H9 (cell line): ENCODE measurements at regions not wholly inside any gene's neighbourhood (a gene's known extent, or its start where the extent isn't known, plus 50 kb on each side); places are given as distances from the start of the nearest gene placed in this dataset.

Experiments
- DNase-seq: peaks from one replicate; pipeline ENCODE4 v3.0.0-alpha.2; 2017
- H2AFZ ChIP-seq: one replicate; pipeline ENCODE4 v1.6.1; 2013; ENCODE audit warnings: mild to moderate bottlenecking, low read length, control low read depth, moderate library complexity
- H2AK5ac ChIP-seq: 2 replicates; pipeline ENCODE4 v1.6.1; 2013; ENCODE audit warnings: low read length, control low read depth, mixed read lengths; ENCODE audit not compliant: insufficient read length
- H2BK120ac ChIP-seq: one replicate; pipeline ENCODE4 v1.6.1; 2013; ENCODE audit warnings: low read depth, mild to moderate bottlenecking, low read length, control low read depth, inconsistent platforms; ENCODE audit not compliant: poor library complexity, severe bottlenecking
- H2BK12ac ChIP-seq: 2 replicates; pipeline ENCODE4 v1.6.1; 2013; ENCODE audit warnings: low read length, control low read depth, mixed read lengths, low read depth; ENCODE audit not compliant: insufficient read length
- H2BK15ac ChIP-seq: 2 replicates; pipeline ENCODE4 v1.6.1; 2013; ENCODE audit warnings: low read depth, low read length, control low read depth
- H2BK20ac ChIP-seq: one replicate; pipeline ENCODE4 v1.6.1; 2013; ENCODE audit warnings: low read depth, mild to moderate bottlenecking, low read length, control low read depth, inconsistent platforms; ENCODE audit not compliant: poor library complexity, severe bottlenecking
- H2BK5ac ChIP-seq: 2 replicates; pipeline ENCODE4 v1.6.1; 2013; ENCODE audit warnings: low read length, control low read depth, mixed read lengths; ENCODE audit not compliant: insufficient read length
- H3K14ac ChIP-seq: 2 replicates; pipeline ENCODE4 v1.6.1; 2013; ENCODE audit warnings: low read length, control low read depth; ENCODE audit not compliant: insufficient read depth
- H3K18ac ChIP-seq: 2 replicates; pipeline ENCODE4 v1.6.1; 2013; ENCODE audit warnings: low read depth, mild to moderate bottlenecking, mixed read lengths, low read length, control low read depth; ENCODE audit not compliant: insufficient read length
- H3K23ac ChIP-seq: 2 replicates; pipeline ENCODE4 v1.6.1; 2013; ENCODE audit warnings: low read length, control low read depth, mixed read lengths, low read depth; ENCODE audit not compliant: insufficient read length
- H3K23me2 ChIP-seq: 2 replicates; pipeline ENCODE4 v1.6.1; 2013; ENCODE audit warnings: low read depth, mild to moderate bottlenecking, mixed read lengths, low read length, control low read depth; ENCODE audit not compliant: insufficient read length, poor library complexity, severe bottlenecking
- H3K27ac ChIP-seq: 2 replicates; pipeline ENCODE4 v1.5.1; 2013; ENCODE audit warnings: low read length, control low read depth, mixed read lengths, low read depth; ENCODE audit not compliant: insufficient read length
- H3K27me3 ChIP-seq: 2 replicates; pipeline ENCODE4 v1.6.1; 2013; ENCODE audit warnings: low read length, control low read depth, inconsistent platforms; ENCODE audit not compliant: insufficient read depth
- H3K4ac ChIP-seq: 2 replicates; pipeline ENCODE4 v1.6.1; 2013; ENCODE audit warnings: low read depth, mild to moderate bottlenecking, control low read depth, inconsistent platforms, low read length, moderate library complexity
- H3K4me1 ChIP-seq: 2 replicates; pipeline ENCODE4 v1.6.1; 2013; ENCODE audit warnings: low read length, control low read depth, inconsistent platforms; ENCODE audit not compliant: insufficient read depth
- H3K4me2 ChIP-seq: 2 replicates; pipeline ENCODE4 v1.6.1; 2013; ENCODE audit warnings: low read length, control low read depth, mixed read lengths; ENCODE audit not compliant: insufficient read length, insufficient read depth
- H3K56ac ChIP-seq: 2 replicates; pipeline ENCODE4 v1.6.1; 2013; ENCODE audit warnings: low read depth, mild to moderate bottlenecking, mixed read lengths, low read length, control low read depth; ENCODE audit not compliant: insufficient read length
- H3K79me1 ChIP-seq: 2 replicates; pipeline ENCODE4 v1.6.1; 2013; ENCODE audit warnings: low read depth, mild to moderate bottlenecking, moderate library complexity, low read length, control low read depth, inconsistent platforms; ENCODE audit not compliant: insufficient read depth, poor library complexity, severe bottlenecking
- H3K79me2 ChIP-seq: 2 replicates; pipeline ENCODE4 v1.6.1; 2013; ENCODE audit warnings: low read length, control low read depth, inconsistent platforms; ENCODE audit not compliant: insufficient read depth
- H3K9ac ChIP-seq: 2 replicates; pipeline ENCODE4 v1.6.1; 2013; ENCODE audit warnings: low read length, control low read depth, mixed read lengths; ENCODE audit not compliant: insufficient read length; ENCODE audit errors: extremely low read depth
- H3K9me3 ChIP-seq: one replicate; pipeline ENCODE4 v1.6.1; 2013; ENCODE audit warnings: low read depth, low read length, inconsistent platforms; ENCODE audit not compliant: control insufficient read depth
- H3T11ph ChIP-seq: one replicate; pipeline ENCODE4 v1.6.1; 2013; ENCODE audit warnings: mild to moderate bottlenecking, low read length, control low read depth, inconsistent platforms
- H4K20me1 ChIP-seq: one replicate; pipeline ENCODE4 v1.6.1; 2013; ENCODE audit not compliant: control insufficient read depth, insufficient read length, insufficient read depth
- H4K5ac ChIP-seq: 2 replicates; pipeline ENCODE4 v1.6.1; 2013; ENCODE audit warnings: low read depth, mild to moderate bottlenecking, mixed read lengths, low read length, control low read depth; ENCODE audit not compliant: insufficient read length
- H4K8ac ChIP-seq: replicated peaks from 2 replicates; pipeline ENCODE4 v1.6.1; 2013; ENCODE audit warnings: low read length, control low read depth, mixed read lengths, low read depth; ENCODE audit not compliant: insufficient read length
- H4K91ac ChIP-seq: 2 replicates; pipeline ENCODE4 v1.6.1; 2013; ENCODE audit warnings: low read depth, mild to moderate bottlenecking, moderate library complexity, mixed read lengths, low read length, control low read depth; ENCODE audit not compliant: insufficient read length
- H3K27ac Mint-ChIP-seq, 3 experiments: 2 replicates in 2 of 3; 3 replicates in 1 of 3; pipeline ENCODE4 v1.8.0; 2020 to 2021; ENCODE audit warnings: mixed read lengths in 3 of 3, mild to moderate bottlenecking in 1 of 3, moderate library complexity in 1 of 3
- H3K27me3 Mint-ChIP-seq: 2 replicates; pipeline ENCODE4 v1.8.0; 2021; ENCODE audit warnings: low read depth, mild to moderate bottlenecking, moderate library complexity, mixed read lengths
- H3K36me3 Mint-ChIP-seq, 3 experiments: 2 replicates in 2 of 3; 3 replicates in 1 of 3; pipeline ENCODE4 v1.8.0; 2020 to 2021; ENCODE audit warnings: low read depth in 3 of 3, mixed read lengths in 3 of 3; ENCODE audit not compliant: insufficient read depth in 1 of 3
- H3K4me1 Mint-ChIP-seq, 2 experiments: 2 replicates each; pipeline ENCODE4 v1.8.0; 2020; ENCODE audit warnings: mixed read lengths in 2 of 2
- H3K4me3 Mint-ChIP-seq, 2 experiments: 2 replicates in 1 of 2; 3 replicates in 1 of 2; pipeline ENCODE4 v1.8.0; 2020 to 2021; ENCODE audit warnings: mild to moderate bottlenecking in 2 of 2, mixed read lengths in 2 of 2, moderate library complexity in 1 of 2
- H3K9me3 Mint-ChIP-seq, 2 experiments: 2 replicates in 1 of 2; 3 replicates in 1 of 2; pipeline ENCODE4 v1.8.0; 2020; ENCODE audit warnings: mild to moderate bottlenecking in 2 of 2, mixed read lengths in 2 of 2, moderate library complexity in 1 of 2
- CTCF ChIP-seq: fragments of 200-600 bp; sonication (generic); conservative IDR thresholded peaks from 3 replicates; pipeline ENCODE4 v1.8.0; 2021; ENCODE audit warnings: antibody characterized with exemption, mild to moderate bottlenecking
- WGBS: extraction: QIAGEN DNeasy Blood & Tissue Kit; methylation state at CpG from one replicate; pipeline ENCODE4 v1.1.7; 2013; ENCODE audit warnings: missing lambda C conversion rate, low lambda C conversion rate, mixed read lengths; ENCODE audit not compliant: insufficient read length; ENCODE audit errors: extremely low coverage; 5-methylcytosine and 5-hydroxymethylcytosine counted together

GRCh38 chr14:42523666-42524065 lies 917.0 kb downstream of the LRFN5 start:
- Histone ChIP-seq H4K91ac (no peak overlapping the region), H3K9ac (no peak overlapping the region), H4K8ac (no peak overlapping the region), H3K79me1 (no peaks in the 10 kb centered on the region), H2BK20ac (no peak overlapping the region), H3K56ac (no peak overlapping the region), H3K79me2 (no peaks in the 10 kb centered on the region), H3K18ac (no peak overlapping the region), H3K23me2 (no peaks in the 10 kb centered on the region), H3K14ac (no peak overlapping the region), H2AFZ (no peak overlapping the region), H3K23ac (no peak overlapping the region), H2BK12ac (no peak overlapping the region), H3K4me2 (no peak overlapping the region), H3K9me3 (no peaks in the 10 kb centered on the region), H3K27ac (no peak overlapping the region), H2BK120ac (no peak overlapping the region), H3K4me1 (peaks cover 3% of the 10 kb centered on the region; the same call in 1 of the 2 replicates), H2BK15ac (no peak overlapping the region), H3T11ph (no peak overlapping the region), H2BK5ac (no peak overlapping the region), H2AK5ac (no peak overlapping the region), H4K5ac (no peak overlapping the region), H3K4ac (no peak overlapping the region), H3K27me3 (no peaks in the 10 kb centered on the region), H4K20me1 (no peaks in the 10 kb centered on the region)
- H3K4me3 Mint-ChIP-seq = no peak overlapping the region
- TF ChIP-seq CTCF = no peak
- no peaks in the 10 kb centered on the region; a peak in 1 of 4 replicates for H3K4me1 Mint-ChIP-seq
- H3K27me3 Mint-ChIP-seq = no peaks in the 10 kb centered on the region
- no peaks in the 10 kb centered on the region for H3K36me3 Mint-ChIP-seq
- WGBS = no CpG with 5 or more reads among the region's 2 CpGs
- no peak for DNase-seq
- H3K9me3 Mint-ChIP-seq = no peaks in the 10 kb centered on the region
- H3K27ac Mint-ChIP-seq = no peak overlapping the region
